ENCODE measurements at regions not wholly inside any gene's neighbourhood (a gene's known extent, or its start where the extent isn't known, plus 50 kb on each side); places are given as distances from the start of the nearest gene placed in this dataset.

DNA sequence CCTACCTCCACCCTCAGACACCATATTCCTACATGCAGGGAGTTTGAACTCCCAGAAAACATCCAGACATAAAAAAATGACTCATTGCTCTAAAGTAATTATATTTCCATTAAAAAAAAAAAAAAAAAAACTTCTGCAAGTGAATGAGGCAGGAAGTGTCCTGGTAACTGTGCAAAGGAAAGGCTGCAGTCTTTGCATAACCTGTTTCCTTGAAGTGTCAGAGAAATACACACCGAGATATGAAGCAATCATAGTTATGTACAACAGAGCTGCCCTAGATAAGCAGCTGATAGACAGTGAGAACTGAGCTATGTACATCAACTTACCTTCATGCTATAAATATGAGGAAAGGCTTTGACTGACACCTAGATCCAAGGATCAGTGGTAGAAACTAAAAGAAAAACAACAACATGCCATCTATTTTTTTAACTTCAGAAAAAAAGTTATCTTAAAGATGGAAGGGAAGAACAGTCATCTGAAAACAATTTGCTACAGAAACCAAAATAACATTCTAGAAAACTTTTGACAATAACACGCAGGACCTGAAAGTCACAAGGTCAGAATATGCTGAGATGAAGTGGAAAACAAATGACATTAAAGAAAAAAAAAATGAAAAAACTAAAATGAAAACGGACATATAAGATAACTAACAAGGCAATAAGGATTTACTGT is 263.2 kb downstream of the SEC23A start:
- Histone ChIP-seq H3K27ac (ENCODE audit: low read length) (no peak overlapping the region), H3K9me3 (ENCODE audit: control insufficient read depth in 1 of 2, low read length in 2 of 2) (no peaks in the 10 kb centered on the region), H3K36me3 (ENCODE audit: control insufficient read depth in 1 of 2, insufficient read depth in 2 of 2, low read length in 2 of 2) (no peaks in the 10 kb centered on the region), H3K4me3 (ENCODE audit: low read depth in 1 of 2, low read length in 2 of 2) (no peak overlapping the region), H3K27me3 (ENCODE audit: low read depth, low read length) (no peaks in the 10 kb centered on the region), H3K4me1 (ENCODE audit: control insufficient read depth in 1 of 2, insufficient read depth in 2 of 2, low read length in 2 of 2) (peaks cover 0 to 4% of the 10 kb centered on the region in 2 donors)

DNA sequence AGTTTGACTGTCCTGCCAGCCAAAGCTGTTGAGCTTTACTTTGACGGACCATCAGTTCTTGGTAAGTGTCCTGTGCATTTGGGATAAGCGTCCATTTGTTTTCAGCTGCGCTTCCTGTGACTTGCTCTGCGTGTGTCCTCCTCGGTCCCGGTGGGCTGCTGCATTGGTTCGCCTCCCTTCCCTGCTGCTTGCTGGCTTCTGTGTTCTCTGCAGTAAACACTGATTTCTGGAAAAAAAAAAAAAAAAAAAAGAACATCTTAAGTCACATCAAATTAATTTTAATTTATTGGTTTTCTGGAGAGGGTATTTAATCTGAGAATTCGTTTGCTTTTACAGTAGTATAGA is 264.1 kb downstream of the SEC23A start:
- no peak overlapping the region for H3K27ac ChIP-seq (ENCODE audit: low read length)
- no peaks in the 10 kb centered on the region for H3K36me3 ChIP-seq (ENCODE audit: control insufficient read depth in 1 of 2, insufficient read depth in 2 of 2, low read length in 2 of 2)
- no peaks in the 10 kb centered on the region for H3K27me3 ChIP-seq (ENCODE audit: low read depth, low read length)

DNA sequence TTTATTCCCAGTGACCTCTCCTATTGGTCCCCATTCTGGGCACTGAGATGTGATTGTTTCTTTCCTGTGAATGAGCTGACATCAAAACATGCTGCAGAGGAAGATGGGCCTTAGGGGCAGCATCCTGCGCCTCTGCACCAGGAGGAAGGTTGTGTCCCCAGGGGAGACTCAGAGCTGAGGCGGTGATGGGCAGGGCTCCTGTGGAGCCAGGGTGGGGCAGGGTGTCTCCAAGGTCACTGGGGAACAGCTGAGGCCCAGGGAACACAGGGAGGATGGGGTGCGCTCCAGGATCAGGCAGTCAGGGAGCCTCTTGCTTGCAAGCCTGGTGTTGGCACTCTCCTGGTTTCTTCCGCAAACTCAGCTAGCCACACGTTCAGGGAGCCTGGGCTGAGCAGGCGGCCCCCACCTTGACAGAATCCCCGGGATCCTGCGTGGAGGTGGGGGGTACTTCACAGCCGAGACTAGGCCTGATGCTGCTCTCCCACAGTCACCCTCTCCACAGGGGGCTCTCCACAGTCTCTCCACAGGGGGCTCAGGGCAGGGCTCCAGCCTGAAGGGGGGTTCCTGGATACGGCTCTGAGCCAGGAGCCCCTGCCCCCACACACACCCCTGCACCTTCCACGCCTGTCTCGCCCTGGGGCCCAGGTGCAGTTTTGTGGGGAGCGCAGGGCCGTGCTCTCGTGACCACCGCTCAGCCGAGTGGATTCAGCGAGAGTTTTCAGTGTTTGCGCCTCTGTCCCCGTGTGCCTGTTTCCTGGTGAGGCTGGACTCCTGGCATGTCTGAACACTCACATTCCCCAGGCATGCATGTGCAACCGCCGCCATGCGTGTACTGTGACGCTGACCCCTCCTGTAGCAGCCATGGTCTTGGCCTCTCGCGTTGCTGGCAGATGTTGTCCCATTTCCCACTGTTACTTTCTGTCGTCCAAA is 264.7 kb downstream of the SEC23A start:
- Histone ChIP-seq H3K4me1 (ENCODE audit: control insufficient read depth in 1 of 2, insufficient read depth in 2 of 2, low read length in 2 of 2) (peaks cover 0 to 4% of the 10 kb centered on the region in 2 donors), H3K27ac (ENCODE audit: low read length) (no peak overlapping the region), H3K36me3 (ENCODE audit: control insufficient read depth in 1 of 2, insufficient read depth in 2 of 2, low read length in 2 of 2) (no peaks in the 10 kb centered on the region), H3K27me3 (ENCODE audit: low read depth, low read length) (no peaks in the 10 kb centered on the region), H3K9me3 (ENCODE audit: control insufficient read depth in 1 of 2, low read length in 2 of 2) (no peaks in the 10 kb centered on the region), H3K4me3 (ENCODE audit: low read depth in 1 of 2, low read length in 2 of 2) (no peak overlapping the region)

More for the DNA sequence above, 264.1 kb downstream of the SEC23A start:
- Histone ChIP-seq H3K9me3 (ENCODE audit: control insufficient read depth in 1 of 2, low read length in 2 of 2) (no peaks in the 10 kb centered on the region), H3K4me1 (ENCODE audit: control insufficient read depth in 1 of 2, insufficient read depth in 2 of 2, low read length in 2 of 2) (peaks cover 0 to 4% of the 10 kb centered on the region in 2 donors), H3K4me3 (ENCODE audit: low read depth in 1 of 2, low read length in 2 of 2) (no peak overlapping the region)

DNA sequence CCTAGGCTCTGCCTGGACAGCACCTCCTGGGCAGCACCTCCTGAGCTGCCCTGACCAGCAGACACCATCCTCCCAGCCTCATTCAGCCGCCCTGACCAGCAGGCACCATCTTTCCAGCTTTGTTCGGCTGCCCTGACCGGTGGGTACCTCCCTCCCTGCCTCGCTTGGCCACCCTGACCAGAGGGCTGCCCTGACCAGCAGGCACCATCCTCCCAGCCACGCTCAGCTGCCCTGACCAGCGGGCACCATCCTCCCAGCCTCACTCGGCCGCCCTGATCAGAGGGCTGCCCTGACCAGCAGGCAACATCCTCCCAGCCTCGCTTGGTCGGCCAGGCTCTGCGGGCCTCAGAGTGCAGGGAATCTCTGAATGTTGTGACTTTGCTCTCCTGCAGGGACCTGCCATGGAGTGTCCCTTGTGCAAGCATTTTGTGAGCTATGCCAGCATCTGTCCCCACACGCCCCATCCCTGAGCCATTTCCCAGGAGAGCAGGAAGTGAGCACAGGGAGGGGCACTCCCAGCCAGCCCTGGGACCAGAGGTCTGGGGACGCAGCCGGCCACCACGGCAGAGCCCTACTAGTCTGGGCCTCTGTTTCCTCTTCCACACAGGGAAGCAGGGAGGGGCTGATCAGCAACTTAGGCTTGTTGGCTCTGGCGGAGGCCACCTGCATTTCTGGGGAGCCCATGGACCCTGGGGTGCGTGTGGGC is 265.5 kb downstream of the SEC23A start:
- H3K4me1 ChIP-seq (ENCODE audit: control insufficient read depth in 1 of 2, insufficient read depth in 2 of 2, low read length in 2 of 2): peaks cover 0 to 4% of the 10 kb centered on the region in 2 donors
- no peak overlapping the region for H3K4me3 ChIP-seq (ENCODE audit: low read depth in 1 of 2, low read length in 2 of 2)
- no peaks in the 10 kb centered on the region for H3K27me3 ChIP-seq (ENCODE audit: low read depth, low read length)
- H3K9me3 ChIP-seq (ENCODE audit: control insufficient read depth in 1 of 2, low read length in 2 of 2): no peaks in the 10 kb centered on the region
- no peak overlapping the region for H3K27ac ChIP-seq (ENCODE audit: low read length)
- H3K36me3 ChIP-seq (ENCODE audit: control insufficient read depth in 1 of 2, insufficient read depth in 2 of 2, low read length in 2 of 2): no peaks in the 10 kb centered on the region

DNA sequence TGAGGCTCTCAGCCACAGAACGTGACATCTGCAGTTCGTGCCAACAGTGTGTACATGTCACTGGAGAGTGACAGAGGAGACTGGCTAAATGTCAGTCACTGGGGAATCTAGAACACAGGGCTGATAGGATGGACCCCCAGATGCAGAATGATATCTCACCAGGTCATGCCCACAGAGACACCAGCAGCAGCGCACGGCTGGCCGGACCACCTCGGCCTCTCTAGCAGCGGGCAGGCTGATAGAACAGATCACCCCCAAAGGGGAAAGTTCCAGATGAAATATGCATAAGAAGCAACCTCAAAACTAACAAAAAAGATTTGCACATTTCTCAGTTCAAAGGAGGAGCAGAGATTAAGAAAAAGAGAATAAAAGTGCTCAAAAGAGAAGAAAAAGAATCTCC is 266.5 kb downstream of the SEC23A start:
- H3K4me3 ChIP-seq (ENCODE audit: low read depth in 1 of 2, low read length in 2 of 2): no peak overlapping the region
- no peaks in the 10 kb centered on the region for H3K36me3 ChIP-seq (ENCODE audit: control insufficient read depth in 1 of 2, insufficient read depth in 2 of 2, low read length in 2 of 2)
- no peak overlapping the region for H3K27ac ChIP-seq (ENCODE audit: low read length)
- no peaks in the 10 kb centered on the region for H3K27me3 ChIP-seq (ENCODE audit: low read depth, low read length)
- H3K9me3 ChIP-seq (ENCODE audit: control insufficient read depth in 1 of 2, low read length in 2 of 2): no peaks in the 10 kb centered on the region
- H3K4me1 ChIP-seq (ENCODE audit: control insufficient read depth in 1 of 2, insufficient read depth in 2 of 2, low read length in 2 of 2): peaks cover 0 to 4% of the 10 kb centered on the region in 2 donors

DNA sequence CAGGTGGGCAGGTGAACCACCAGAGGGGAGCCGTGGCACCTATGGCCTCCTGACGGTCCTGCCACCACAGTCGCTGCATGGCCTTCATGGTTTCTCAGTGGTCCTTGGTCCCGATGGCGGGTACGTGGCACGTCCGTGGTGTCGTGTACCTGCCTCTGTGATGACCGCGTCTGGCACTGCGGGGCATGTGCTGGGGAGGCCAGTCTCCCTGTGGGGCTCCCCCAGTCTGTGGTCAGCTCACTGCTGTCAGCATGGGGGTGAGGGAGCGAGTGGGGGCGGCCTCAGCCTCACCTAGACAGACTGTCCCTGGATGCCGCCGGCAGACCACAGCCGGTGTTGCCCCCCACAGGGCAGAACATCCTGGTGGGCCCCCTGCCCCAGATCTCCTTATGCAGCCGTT is 267.2 kb downstream of the SEC23A start:
- H3K9me3 ChIP-seq (ENCODE audit: control insufficient read depth in 1 of 2, low read length in 2 of 2): no peaks in the 10 kb centered on the region
- peaks cover 0 to 4% of the 10 kb centered on the region in 2 donors for H3K4me1 ChIP-seq (ENCODE audit: control insufficient read depth in 1 of 2, insufficient read depth in 2 of 2, low read length in 2 of 2)
- H3K4me3 ChIP-seq (ENCODE audit: low read depth in 1 of 2, low read length in 2 of 2): no peak overlapping the region
- H3K27ac ChIP-seq (ENCODE audit: low read length): no peak overlapping the region
- H3K27me3 ChIP-seq (ENCODE audit: low read depth, low read length): no peaks in the 10 kb centered on the region
- H3K36me3 ChIP-seq (ENCODE audit: control insufficient read depth in 1 of 2, insufficient read depth in 2 of 2, low read length in 2 of 2): no peaks in the 10 kb centered on the region

DNA sequence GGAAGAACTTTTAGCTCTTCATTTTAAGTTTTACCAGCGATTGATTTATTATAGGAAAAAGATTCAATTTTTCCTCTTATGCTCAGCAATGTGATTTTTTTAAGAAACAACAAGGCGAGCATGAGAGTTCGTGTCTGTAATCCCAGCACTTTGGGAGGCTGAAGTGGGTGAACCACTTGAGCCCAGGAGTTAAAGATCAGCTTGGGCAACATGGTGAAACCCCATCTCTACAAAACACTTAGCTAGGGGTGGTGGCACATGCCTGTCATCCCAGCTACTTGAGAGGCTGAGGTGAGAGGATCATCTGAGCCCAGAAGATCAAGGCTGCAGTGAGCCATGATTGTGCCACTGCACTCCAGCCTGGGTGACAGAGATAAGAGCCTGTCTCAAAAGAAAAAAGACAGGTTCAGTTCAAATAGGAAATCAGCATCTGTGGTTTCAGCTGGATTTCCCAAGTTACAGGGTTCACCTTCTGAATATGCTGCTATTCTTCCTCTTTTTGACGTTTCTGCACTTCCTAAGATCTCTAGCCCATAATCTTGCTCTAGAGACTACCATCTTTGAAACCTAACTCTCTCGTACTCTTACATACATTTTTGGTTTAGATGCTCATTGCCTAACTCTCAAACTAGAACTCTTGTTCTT is 274.7 kb downstream of the SEC23A start:
- no peaks in the 10 kb centered on the region for H3K36me3 ChIP-seq (ENCODE audit: control insufficient read depth in 1 of 2, insufficient read depth in 2 of 2, low read length in 2 of 2)
- no peaks in the 10 kb centered on the region for H3K4me1 ChIP-seq (ENCODE audit: control insufficient read depth in 1 of 2, insufficient read depth in 2 of 2, low read length in 2 of 2)
- no peaks in the 10 kb centered on the region for H3K9me3 ChIP-seq (ENCODE audit: control insufficient read depth in 1 of 2, low read length in 2 of 2)
- H3K27me3 ChIP-seq (ENCODE audit: low read depth, low read length): no peaks in the 10 kb centered on the region
- no peak overlapping the region for H3K4me3 ChIP-seq (ENCODE audit: low read depth in 1 of 2, low read length in 2 of 2)
- no peak overlapping the region for H3K27ac ChIP-seq (ENCODE audit: low read length)

DNA sequence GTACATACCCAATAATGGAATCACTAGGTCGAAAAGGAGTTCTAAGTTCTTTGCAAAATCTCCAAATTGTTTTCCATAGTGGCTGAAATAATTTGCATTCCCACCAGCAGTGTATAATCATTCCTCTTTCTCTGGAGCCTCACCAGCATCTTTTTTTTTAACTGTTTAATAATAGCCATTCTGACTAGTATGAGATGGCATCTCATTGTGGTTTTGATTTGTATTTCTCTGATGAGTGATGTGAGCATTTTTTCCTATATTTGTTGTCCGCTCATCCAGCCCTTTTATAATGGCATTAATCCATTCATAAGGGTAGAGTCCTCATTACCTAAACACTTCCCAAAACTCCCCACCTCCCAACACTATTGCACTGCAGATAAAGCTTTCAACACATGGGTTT is 278.3 kb downstream of the SEC23A start:
- no peak overlapping the region for H3K27ac ChIP-seq (ENCODE audit: low read length)
- H3K4me3 ChIP-seq (ENCODE audit: low read depth in 1 of 2, low read length in 2 of 2): no peak overlapping the region
- H3K36me3 ChIP-seq (ENCODE audit: control insufficient read depth in 1 of 2, insufficient read depth in 2 of 2, low read length in 2 of 2): no peaks in the 10 kb centered on the region
- no peaks in the 10 kb centered on the region for H3K4me1 ChIP-seq (ENCODE audit: control insufficient read depth in 1 of 2, insufficient read depth in 2 of 2, low read length in 2 of 2)
- H3K27me3 ChIP-seq (ENCODE audit: low read depth, low read length): no peaks in the 10 kb centered on the region
- no peaks in the 10 kb centered on the region for H3K9me3 ChIP-seq (ENCODE audit: control insufficient read depth in 1 of 2, low read length in 2 of 2)

DNA sequence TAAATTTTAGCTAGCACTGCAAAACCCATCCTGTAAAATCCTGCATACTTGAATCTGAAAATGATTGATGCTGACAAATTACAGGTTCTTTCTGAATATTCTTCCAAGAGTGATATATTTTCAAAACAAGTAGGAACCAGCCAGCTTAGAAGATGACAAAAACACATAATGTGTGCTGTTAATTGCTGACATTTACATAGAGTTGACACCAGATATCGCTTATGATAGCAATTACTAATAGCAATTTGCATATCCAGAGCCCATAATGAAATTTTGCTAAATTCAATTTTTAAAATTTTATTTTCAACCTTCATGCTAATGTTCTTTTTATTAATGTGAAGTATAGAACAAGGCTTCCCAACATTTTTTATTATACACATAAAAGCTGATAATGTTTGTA is 284.5 kb downstream of the SEC23A start:
- H3K9me3 ChIP-seq (ENCODE audit: control insufficient read depth in 1 of 2, low read length in 2 of 2): no peaks in the 10 kb centered on the region
- H3K27me3 ChIP-seq (ENCODE audit: low read depth, low read length): no peaks in the 10 kb centered on the region
- no peaks in the 10 kb centered on the region for H3K4me1 ChIP-seq (ENCODE audit: control insufficient read depth in 1 of 2, insufficient read depth in 2 of 2, low read length in 2 of 2)
- no peak overlapping the region for H3K4me3 ChIP-seq (ENCODE audit: low read depth in 1 of 2, low read length in 2 of 2)
- no peaks in the 10 kb centered on the region for H3K36me3 ChIP-seq (ENCODE audit: control insufficient read depth in 1 of 2, insufficient read depth in 2 of 2, low read length in 2 of 2)
- H3K27ac ChIP-seq (ENCODE audit: low read length): no peak overlapping the region

DNA sequence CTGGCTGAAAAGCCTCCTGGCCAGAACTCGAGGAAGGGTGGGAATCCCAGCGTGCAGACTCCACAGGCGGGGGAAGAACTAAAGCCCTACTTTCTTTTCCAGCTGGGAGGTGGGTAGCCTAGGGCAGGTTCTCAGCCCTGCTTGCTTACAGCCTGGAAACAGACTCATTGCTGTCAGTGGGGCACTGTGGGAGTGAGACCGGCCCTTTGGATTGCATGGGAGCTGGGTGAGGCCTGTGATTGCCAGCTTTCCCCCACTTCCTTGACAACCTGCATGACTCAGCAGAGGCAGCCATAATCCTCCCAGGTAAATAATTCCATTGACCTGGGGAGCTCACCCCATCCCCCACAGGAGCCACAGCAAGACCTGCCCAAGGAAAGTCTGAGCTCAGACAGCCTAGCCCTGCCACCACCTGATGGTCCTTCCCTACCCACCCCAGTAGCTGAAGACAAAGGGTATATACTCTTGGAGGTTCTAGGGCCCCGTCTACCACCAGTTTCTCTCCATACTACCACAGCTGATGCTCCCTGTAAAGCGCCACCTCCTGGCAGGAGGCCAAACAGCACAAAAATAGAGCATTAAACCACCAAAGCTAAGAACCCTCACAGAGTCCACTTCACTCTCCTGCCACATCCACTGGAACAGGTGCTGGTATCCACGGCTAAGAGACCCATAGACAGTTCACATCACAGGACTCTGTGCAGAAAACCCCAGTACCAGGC is 294.1 kb downstream of the SEC23A start:
- no peaks in the 10 kb centered on the region for H3K9me3 ChIP-seq (ENCODE audit: control insufficient read depth in 1 of 2, low read length in 2 of 2)
- H3K27me3 ChIP-seq (ENCODE audit: low read depth, low read length): no peaks in the 10 kb centered on the region
- no peak overlapping the region for H3K4me3 ChIP-seq (ENCODE audit: low read depth in 1 of 2, low read length in 2 of 2)
- no peaks in the 10 kb centered on the region for H3K4me1 ChIP-seq (ENCODE audit: control insufficient read depth in 1 of 2, insufficient read depth in 2 of 2, low read length in 2 of 2)
- H3K36me3 ChIP-seq (ENCODE audit: control insufficient read depth in 1 of 2, insufficient read depth in 2 of 2, low read length in 2 of 2): no peaks in the 10 kb centered on the region
- no peak overlapping the region for H3K27ac ChIP-seq (ENCODE audit: low read length)
